SK-N-SH (cell line): ENCODE measurements at regions not wholly inside any gene's neighbourhood (a gene's known extent, or its start where the extent isn't known, plus 50 kb on each side); places are given as distances from the start of the nearest gene placed in this dataset.

Source experiments
- CHD2 ChIP-seq: fragments of 150-350 bp; IDR thresholded peaks from 2 replicates; pipeline ENCODE4 v1.6.1; 2018; ENCODE audit warnings: low read length; ENCODE audit not compliant: partially characterized antibody
- CTCF ChIP-seq: fragments of 200-600 bp; sonication (generic); IDR thresholded peaks from 2 replicates; pipeline ENCODE4 v1.6.1; 2017; ENCODE audit warnings: antibody characterized with exemption, mild to moderate bottlenecking, moderate library complexity
- GATA2 ChIP-seq: sonication (generic); formaldehyde crosslinking; IDR thresholded peaks from 2 replicates; pipeline ENCODE4 v1.5.0; 2020; ENCODE audit warnings: mild to moderate bottlenecking, missing genetic modification reagents
- JUND ChIP-seq: IDR thresholded peaks from 2 replicates; pipeline ENCODE4 v1.4.0; 2012
- POLR2AphosphoS5 ChIP-seq: IDR thresholded peaks from 2 replicates; pipeline ENCODE4 v1.6.1; 2012; ENCODE audit warnings: low read depth, low read length
- RCOR1 ChIP-seq: fragments of 150-350 bp; IDR thresholded peaks from 2 replicates; pipeline ENCODE4 v1.6.1; 2017; ENCODE audit warnings: antibody characterized with exemption, low read length
- REST ChIP-seq: IDR thresholded peaks from 2 replicates; pipeline ENCODE4 v1.6.1; 2012; ENCODE audit warnings: mild to moderate bottlenecking, low read depth, low read length, moderate library complexity
- TAF1 ChIP-seq: IDR thresholded peaks from 2 replicates; pipeline ENCODE4 v1.6.1; 2012; ENCODE audit warnings: low read depth, mild to moderate bottlenecking, low read length, moderate library complexity, borderline replicate concordance
- TF ChIP-seq, protein P1 (sequence below): IDR thresholded peaks from 2 replicates; pipeline ENCODE4 v1.4.0; 2012; ENCODE audit warnings: low read depth
- TF ChIP-seq, protein P2 (sequence below): fragments of 150-350 bp; IDR thresholded peaks from 2 replicates; pipeline ENCODE4 v1.6.1; 2017; ENCODE audit warnings: antibody characterized with exemption, low read length, low read depth, borderline replicate concordance

- TF ChIP-seq POLR2AphosphoS5 (no peak), CTCF (no peak), TAF1 (no peak), GATA2 (CRISPR knock-in tag) (no peak), JUND (no peak), REST (no peak), RCOR1 (no peak), CHD2 (no peak)
- TF ChIP-seq, protein P1, sequence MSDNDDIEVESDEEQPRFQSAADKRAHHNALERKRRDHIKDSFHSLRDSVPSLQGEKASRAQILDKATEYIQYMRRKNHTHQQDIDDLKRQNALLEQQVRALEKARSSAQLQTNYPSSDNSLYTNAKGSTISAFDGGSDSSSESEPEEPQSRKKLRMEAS = no peak
- TF ChIP-seq, protein P2, sequence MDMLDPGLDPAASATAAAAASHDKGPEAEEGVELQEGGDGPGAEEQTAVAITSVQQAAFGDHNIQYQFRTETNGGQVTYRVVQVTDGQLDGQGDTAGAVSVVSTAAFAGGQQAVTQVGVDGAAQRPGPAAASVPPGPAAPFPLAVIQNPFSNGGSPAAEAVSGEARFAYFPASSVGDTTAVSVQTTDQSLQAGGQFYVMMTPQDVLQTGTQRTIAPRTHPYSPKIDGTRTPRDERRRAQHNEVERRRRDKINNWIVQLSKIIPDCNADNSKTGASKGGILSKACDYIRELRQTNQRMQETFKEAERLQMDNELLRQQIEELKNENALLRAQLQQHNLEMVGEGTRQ = no peak
Measured at GRCh38 chr21:39084979-39085729, 98.1 kb downstream of the PSMG1 start.
